WTC11 (cell line): ENCODE measurements at regions not wholly inside any gene's neighbourhood (a gene's known extent, or its start where the extent isn't known, plus 50 kb on each side); places are given as distances from the start of the nearest gene placed in this dataset.

Experiments
- CTCF ChIP-seq: fragments of 200-600 bp; IDR thresholded peaks from 2 replicates; pipeline ENCODE4 v1.8.0; 2022; ENCODE audit warnings: antibody characterized with exemption
- HMGXB4 ChIP-seq: sonication (generic); formaldehyde crosslinking; IDR thresholded peaks from 2 replicates; pipeline ENCODE4 v1.8.1; 2023; ENCODE audit warnings: mild to moderate bottlenecking, moderate library complexity, missing genetic modification reagents
- MAX ChIP-seq: sonication (generic); formaldehyde crosslinking; IDR thresholded peaks from 2 replicates; pipeline ENCODE4 v1.8.0; 2022; ENCODE audit warnings: mild to moderate bottlenecking, missing genetic modification reagents

GRCh38 chr6:90970672-90971071 lies 383.8 kb upstream of the MAP3K7 start:
- TF ChIP-seq HMGXB4 (CRISPR knock-in tag) (no peak), MAX (CRISPR knock-in tag) (no peak), CTCF (no peak)
